ENCODE measurements at regions not wholly inside any gene's neighbourhood (a gene's known extent, or its start where the extent isn't known, plus 50 kb on each side); places are given as distances from the start of the nearest gene placed in this dataset.

GRCh38 chr11:115720602-115721245 is 216.5 kb upstream of the CADM1 start:
- DNase-seq (ENCODE audit: low spot score): no peak

GRCh38 chr11:115718945-115719344 is 214.7 kb upstream of the CADM1 start:
- no peak for DNase-seq (ENCODE audit: low spot score)

GRCh38 chr11:115718106-115718505 is 213.9 kb upstream of the CADM1 start:
- DNase-seq (ENCODE audit: low spot score): no peak

GRCh38 chr11:115716601-115717529 is 212.7 kb upstream of the CADM1 start:
- no peak for DNase-seq (ENCODE audit: low spot score)

- no peak for DNase-seq (ENCODE audit: low spot score)
These were observed 211.9 kb upstream of the CADM1 start for GRCh38 chr11:115716080-115716479.

GRCh38 chr11:115715251-115715770 is 211.1 kb upstream of the CADM1 start:
- DNase-seq (ENCODE audit: low spot score): no peak

- DNase-seq (ENCODE audit: low spot score): no peak
These were observed 208.1 kb upstream of the CADM1 start for GRCh38 chr11:115712296-115712695.

- no peak for DNase-seq (ENCODE audit: low spot score)
These were observed 206.8 kb upstream of the CADM1 start for GRCh38 chr11:115710980-115711379.

- DNase-seq (ENCODE audit: low spot score): no peak
These were observed 206.2 kb upstream of the CADM1 start for GRCh38 chr11:115710426-115710825.

GRCh38 chr11:115709297-115709696 is 205.1 kb upstream of the CADM1 start:
- no peak for DNase-seq (ENCODE audit: low spot score)

GRCh38 chr11:115707180-115707905 is 203.1 kb upstream of the CADM1 start:
- DNase-seq (ENCODE audit: low spot score): no peak

- no peak for DNase-seq (ENCODE audit: low spot score)
These were observed 202.5 kb upstream of the CADM1 start for GRCh38 chr11:115706626-115707135.

GRCh38 chr11:115705200-115705599 is 201.0 kb upstream of the CADM1 start:
- DNase-seq (ENCODE audit: low spot score): no peak

- no peak for DNase-seq (ENCODE audit: low spot score)
These were observed 197.0 kb upstream of the CADM1 start for GRCh38 chr11:115700981-115701875.

GRCh38 chr11:115700496-115700895 is 196.3 kb upstream of the CADM1 start:
- DNase-seq (ENCODE audit: low spot score): no peak

GRCh38 chr11:115699733-115700132 is 195.5 kb upstream of the CADM1 start:
- DNase-seq (ENCODE audit: low spot score): no peak

GRCh38 chr11:115699326-115699725 is 195.1 kb upstream of the CADM1 start:
- no peak for DNase-seq (ENCODE audit: low spot score)

- DNase-seq (ENCODE audit: low spot score): no peak
These were observed 194.0 kb upstream of the CADM1 start for GRCh38 chr11:115698243-115698642.

GRCh38 chr11:115696563-115696962 is 192.3 kb upstream of the CADM1 start:
- DNase-seq (ENCODE audit: low spot score): no peak

GRCh38 chr11:115695677-115696364 is 191.6 kb upstream of the CADM1 start:
- no peak for DNase-seq (ENCODE audit: low spot score)

GRCh38 chr11:115693002-115693401 is 188.8 kb upstream of the CADM1 start:
- DNase-seq (ENCODE audit: low spot score): no peak

Data from LoVo (cell line).